K562 (cell line): ENCODE measurements at regions not wholly inside any gene's neighbourhood (a gene's known extent, or its start where the extent isn't known, plus 50 kb on each side); places are given as distances from the start of the nearest gene placed in this dataset.

Experiments
- ATAC-seq: fragments of 200-7000 bp; cut with Tn5 transposase; 3 replicates; pipeline ENCODE4 v1.9.1; 2020; ENCODE audit warnings: moderate library complexity
- BruUV-seq: library from RNA; stranded (reverse); fragments of 400-500 nt; replicated peaks from 2 replicates; lab custom pipeline; 2021; lab: Mats Ljungman, UMichigan
- CTCF ChIA-PET: fragments of 300-600 bp; formaldehyde crosslinking; extraction: SDS; loops from one replicate; lab custom pipeline; 2021; ENCODE audit warnings: low intra/inter-chr PET ratio; lab: Yijun Ruan, JAX
- POLR2A ChIA-PET: fragments of 300-600, 350-650 bp; sonication (Branson Sonifier 250); formaldehyde crosslinking; extraction: SDS; loops from one replicate; lab custom pipeline; 2021; ENCODE audit warnings: antibody characterized with exemption, inconsistent platforms; lab: Yijun Ruan, JAX
- DNase-seq, 4 experiments: peaks; one replicate each; pipeline versions ENCODE4 v3.0.0 to v3.0.0-alpha.2; 2011 to 2018; ENCODE audit warnings: low spot score in 3 of 4, mixed read lengths in 3 of 4; ENCODE audit errors: extremely low read depth in 1 of 4
- FAIRE-seq: peaks from 2 replicates; lab custom pipeline; 2011; peaks lifted over from hg19 to GRCh38; lab: Jason Lieb, UNC
- H2AFZ ChIP-seq: 2 replicates; pipeline ENCODE4 v1.6.0; 2011; ENCODE audit warnings: low read depth, low read length, control low read depth, inconsistent platforms
- H3K27ac ChIP-seq: fragments of 200-600 bp; 3 replicates; pipeline ENCODE4 v1.8.0; 2011; ENCODE audit warnings: low read depth, mild to moderate bottlenecking, control low read depth, inconsistent platforms, low read length, moderate library complexity, mixed read lengths; ENCODE audit errors: extremely low read depth
- H3K27me3 ChIP-seq, 2 experiments: fragments of 300-600 bp in 1 of 2; 2 replicates in 1 of 2; 3 replicates in 1 of 2; pipeline versions ENCODE4 v1.6.0 to v1.8.0; 2011; ENCODE audit warnings: inconsistent platforms in 2 of 2, low read length in 2 of 2, mild to moderate bottlenecking in 1 of 2, mixed read lengths in 1 of 2, moderate library complexity in 1 of 2; ENCODE audit not compliant: control insufficient read depth in 2 of 2, insufficient read depth in 2 of 2
- H3K36me3 ChIP-seq: fragments of 300-600 bp; 3 replicates; pipeline ENCODE4 v1.8.0; 2011; ENCODE audit warnings: mild to moderate bottlenecking, low read length, inconsistent platforms; ENCODE audit not compliant: control insufficient read depth, insufficient read depth
- H3K4me1 ChIP-seq, 2 experiments: fragments of 200-600 bp in 1 of 2; replicated peaks in 1 of 2; 2 replicates in 1 of 2; 3 replicates in 1 of 2; pipeline versions ENCODE4 v1.5.1 to v1.8.0; 2011; ENCODE audit warnings: inconsistent platforms in 2 of 2, low read length in 2 of 2, mild to moderate bottlenecking in 1 of 2, mixed read lengths in 1 of 2, moderate library complexity in 1 of 2; ENCODE audit not compliant: control insufficient read depth in 2 of 2, insufficient read depth in 2 of 2
- H3K4me2 ChIP-seq: 2 replicates; pipeline ENCODE4 v1.6.1; 2011; ENCODE audit warnings: low read length, control low read depth, inconsistent platforms, mixed read lengths; ENCODE audit not compliant: insufficient read depth
- H3K4me3 ChIP-seq: fragments of 200-600 bp; sonication (generic), shearing (Covaris generic); 2 replicates; pipeline ENCODE4 v1.5.1; 2016; ENCODE audit warnings: control low read depth, inconsistent platforms
- H3K79me2 ChIP-seq: fragments of 200-600 bp; 3 replicates; pipeline ENCODE4 v1.8.0; 2011; ENCODE audit warnings: low read length, inconsistent platforms; ENCODE audit not compliant: control insufficient read depth, insufficient read depth
- H3K9ac ChIP-seq, 2 experiments: 2 replicates each; pipeline versions ENCODE4 v1.6.0 to v1.6.1; 2011; ENCODE audit warnings: low read depth in 2 of 2, low read length in 2 of 2, control low read depth in 1 of 2, inconsistent platforms in 1 of 2, mild to moderate bottlenecking in 1 of 2, mixed read lengths in 1 of 2; ENCODE audit not compliant: insufficient read depth in 1 of 2
- H3K9me1 ChIP-seq: one replicate; pipeline ENCODE4 v1.6.0; 2011; ENCODE audit warnings: inconsistent platforms, mild to moderate bottlenecking, low read length, moderate library complexity; ENCODE audit not compliant: control insufficient read depth, insufficient read depth
- H3K9me3 ChIP-seq: replicated peaks from 2 replicates; pipeline ENCODE4 v1.5.1; 2011; ENCODE audit warnings: low read depth, low read length, inconsistent platforms; ENCODE audit not compliant: control insufficient read depth, insufficient read depth
- H4K20me1 ChIP-seq: replicated peaks from 2 replicates; pipeline ENCODE4 v1.6.1; 2011; ENCODE audit warnings: low read length, inconsistent platforms, mixed read lengths; ENCODE audit not compliant: control insufficient read depth, insufficient read depth
- ASH1L ChIP-seq: fragments of 450-650 bp; IDR thresholded peaks from 2 replicates; pipeline ENCODE4 v1.6.1; 2018; ENCODE audit warnings: borderline replicate concordance, mild to moderate bottlenecking, low read depth; ENCODE audit not compliant: partially characterized antibody
- CUX1 ChIP-seq: fragments of 200-800 bp; sonication (Bioruptor generic); IDR thresholded peaks from 2 replicates; pipeline ENCODE4 v1.6.1; 2016; ENCODE audit warnings: missing genetic modification characterization, missing compliant biosample characterization
- E2F4 ChIP-seq: sonication (generic); formaldehyde crosslinking; IDR thresholded peaks from 2 replicates; pipeline ENCODE4 v1.8.0; 2022; ENCODE audit warnings: mild to moderate bottlenecking, low read depth, missing genetic modification reagents
- JUN ChIP-seq, 2 experiments: sonication (generic) in 1 of 2; formaldehyde crosslinking in 1 of 2; IDR thresholded peaks; 2 replicates each; pipeline versions ENCODE4 v1.6.1 to v1.8.0; 2012 to 2022; ENCODE audit warnings: borderline replicate concordance in 2 of 2, mild to moderate bottlenecking in 2 of 2, improper control_type of control experiment in 1 of 2, low read depth in 1 of 2, low read length in 1 of 2, missing genetic modification reagents in 1 of 2
- MIER1 ChIP-seq: fragments of 450-650 bp; IDR thresholded peaks from 2 replicates; pipeline ENCODE4 v1.6.1; 2016; ENCODE audit warnings: antibody characterized with exemption, mild to moderate bottlenecking, low read depth
- PHB ChIP-seq: fragments of 250-450 bp; sonication (Bioruptor Pico); IDR thresholded peaks from 2 replicates; pipeline ENCODE4 v1.5.0; 2021
- SREBF2 ChIP-seq: sonication (generic); formaldehyde crosslinking; IDR thresholded peaks from 2 replicates; pipeline ENCODE4 v1.4.0; 2020; ENCODE audit warnings: mild to moderate bottlenecking, missing genetic modification reagents
- VEZF1 ChIP-seq: fragments of 200-800 bp; sonication (Bioruptor generic); IDR thresholded peaks from 2 replicates; pipeline ENCODE4 v1.6.1; 2017; ENCODE audit warnings: missing genetic modification characterization, missing compliant biosample characterization
- ZNF586 ChIP-seq: fragments of 450-650 bp; formaldehyde crosslinking; conservative IDR thresholded peaks from 2 replicates; pipeline ENCODE4 v1.4.0; 2020; ENCODE audit warnings: mild to moderate bottlenecking, moderate library complexity
- whole genome bisulfite sequencing: fragments of 100-300 bp; shearing (Covaris generic); methylation state at CpG from one replicate; pipeline ENCODE4 v1.1.6; 2016; ENCODE audit warnings: low coverage, mixed read lengths; ENCODE audit not compliant: insufficient coverage; ENCODE audit errors: missing lambda C conversion rate; 5-methylcytosine and 5-hydroxymethylcytosine counted together
- in situ Hi-C: fragments of 300-500 bp; cut with MboI; formaldehyde crosslinking; loops from 4 replicates; pipeline ENCODE4 v1.15.0; 2018; ENCODE audit warnings: inconsistent platforms, mixed read lengths
- intact Hi-C: fragments of 100-400 bp; cut with micrococcal nuclease; formaldehyde crosslinking; loops from 2 replicates; pipeline ENCODE4 v1.14.2; 2022
- TF ChIP-seq, protein P1 (sequence below): IDR thresholded peaks from 2 replicates; pipeline ENCODE4 v1.6.1; 2012; ENCODE audit warnings: low read depth, low read length, improper control_type of control experiment, borderline replicate concordance
- TF ChIP-seq, protein P2 (sequence below): fragments of 250-450 bp; sonication (Bioruptor Pico); IDR thresholded peaks from 2 replicates; pipeline ENCODE4 v1.4.0; 2020; ENCODE audit warnings: mild to moderate bottlenecking

DNA sequence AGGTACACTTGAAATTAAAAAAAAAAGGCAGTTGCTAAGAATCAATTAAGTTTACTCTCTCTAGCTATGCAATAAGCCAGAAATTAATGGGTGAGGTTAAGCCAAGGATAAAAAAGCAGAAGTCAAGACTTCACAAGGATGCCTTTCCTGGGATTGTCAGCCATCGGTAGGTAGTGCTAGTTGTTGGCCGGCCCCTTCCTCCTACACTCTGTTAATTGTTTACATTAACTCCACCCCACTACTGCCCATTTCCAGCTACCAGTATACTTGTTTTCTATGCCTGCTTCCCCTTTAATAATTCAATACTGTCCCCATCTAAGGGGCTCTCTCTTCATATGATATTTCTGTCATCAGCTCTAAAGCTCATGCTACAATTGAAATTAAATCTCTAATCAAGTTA is 461.0 kb downstream of the IPMK start:
- Histone ChIP-seq H3K9me3 (peaks cover 3% of the 10 kb centered on the region; the same call in 1 of the 2 replicates), H2AFZ (no peak overlapping the region), H3K27ac (no peak overlapping the region), H3K4me3 (no peak overlapping the region), H3K4me1 (no peaks in the 10 kb centered on the region), H3K27me3 (no peaks in the 10 kb centered on the region), H3K9me1 (no peaks in the 10 kb centered on the region), H3K79me2 (no peaks in the 10 kb centered on the region), H4K20me1 (no peaks in the 10 kb centered on the region), H3K36me3 (no peaks in the 10 kb centered on the region), H3K9ac (no peak overlapping the region), H3K4me2 (no peak overlapping the region)
- ChIA-PET CTCF (no interaction called here), POLR2A (no interaction called here)
- 0% methylated on average over 2 of the region's 2 CpGs for WGBS
- DNase-seq (no peak), FAIRE-seq (no peak), ATAC-seq (no peak)
- in situ Hi-C loops (no loop called here), intact Hi-C loops (no loop called here)
- BruUV-seq = no TSS peak
- TF ChIP-seq JUN (IDR thresholded peaks at IDR 0.05; ENCODE audit: borderline replicate concordance, low read depth, low read length) (no peak), JUN (CRISPR knock-in tag; IDR thresholded peaks at IDR 0.05; ENCODE audit: borderline replicate concordance) (no peak), SREBF2 (no peak), ASH1L (no peak), MIER1 (no peak), E2F4 (CRISPR knock-in tag) (no peak), PHB (CRISPR knock-in tag) (no peak), VEZF1 (CRISPR knock-in tag) (no peak), ZNF586 (CRISPR knock-in tag) (no peak), CUX1 (CRISPR knock-in tag) (no peak)
- TF ChIP-seq, protein P1, sequence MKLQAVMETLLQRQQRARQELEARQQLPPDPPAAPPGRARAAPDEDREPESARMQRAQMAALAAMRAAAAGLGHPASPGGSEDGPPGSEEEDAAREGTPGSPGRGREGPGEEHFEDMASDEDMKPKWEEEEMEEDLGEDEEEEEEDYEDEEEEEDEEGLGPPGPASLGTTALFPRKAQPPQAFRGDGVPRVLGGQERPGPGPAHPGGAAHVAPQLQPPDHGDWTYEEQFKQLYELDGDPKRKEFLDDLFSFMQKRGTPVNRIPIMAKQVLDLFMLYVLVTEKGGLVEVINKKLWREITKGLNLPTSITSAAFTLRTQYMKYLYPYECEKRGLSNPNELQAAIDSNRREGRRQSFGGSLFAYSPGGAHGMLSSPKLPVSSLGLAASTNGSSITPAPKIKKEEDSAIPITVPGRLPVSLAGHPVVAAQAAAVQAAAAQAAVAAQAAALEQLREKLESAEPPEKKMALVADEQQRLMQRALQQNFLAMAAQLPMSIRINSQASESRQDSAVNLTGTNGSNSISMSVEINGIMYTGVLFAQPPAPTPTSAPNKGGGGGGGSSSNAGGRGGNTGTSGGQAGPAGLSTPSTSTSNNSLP = no peak
- TF ChIP-seq, protein P2, sequence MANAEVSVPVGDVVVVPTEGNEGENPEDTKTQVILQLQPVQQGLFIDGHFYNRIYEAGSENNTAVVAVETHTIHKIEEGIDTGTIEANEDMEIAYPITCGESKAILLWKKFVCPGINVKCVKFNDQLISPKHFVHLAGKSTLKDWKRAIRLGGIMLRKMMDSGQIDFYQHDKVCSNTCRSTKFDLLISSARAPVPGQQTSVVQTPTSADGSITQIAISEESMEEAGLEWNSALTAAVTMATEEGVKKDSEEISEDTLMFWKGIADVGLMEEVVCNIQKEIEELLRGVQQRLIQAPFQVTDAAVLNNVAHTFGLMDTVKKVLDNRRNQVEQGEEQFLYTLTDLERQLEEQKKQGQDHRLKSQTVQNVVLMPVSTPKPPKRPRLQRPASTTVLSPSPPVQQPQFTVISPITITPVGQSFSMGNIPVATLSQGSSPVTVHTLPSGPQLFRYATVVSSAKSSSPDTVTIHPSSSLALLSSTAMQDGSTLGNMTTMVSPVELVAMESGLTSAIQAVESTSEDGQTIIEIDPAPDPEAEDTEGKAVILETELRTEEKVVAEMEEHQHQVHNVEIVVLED = no peak
